Endothelial cell of umbilical vein (primary cell): ENCODE measurements at regions not wholly inside any gene's neighbourhood (a gene's known extent, or its start where the extent isn't known, plus 50 kb on each side); places are given as distances from the start of the nearest gene placed in this dataset.

Experiments
- CTCF ChIP-seq, 2 donors: IDR thresholded peaks; 1 replicate in 1 of 2; 2 replicates in 1 of 2; pipeline ENCODE4 v1.5.1; 2011; ENCODE audit warnings: low read length in 2 of 2, mild to moderate bottlenecking in 2 of 2, moderate library complexity in 2 of 2, control low read depth in 1 of 2, inconsistent platforms in 1 of 2, low read depth in 1 of 2; ENCODE audit not compliant: insufficient read depth in 1 of 2; ENCODE audit errors: extremely low read depth in 1 of 2
- EZH2 ChIP-seq: IDR thresholded peaks from 2 replicates; pipeline ENCODE4 v1.6.1; 2012; ENCODE audit warnings: borderline replicate concordance, low read depth, mild to moderate bottlenecking, moderate library complexity, low read length, inconsistent platforms; ENCODE audit not compliant: severe bottlenecking
- MYC ChIP-seq: IDR thresholded peaks from one replicate; pipeline ENCODE4 v1.6.1; 2011; ENCODE audit warnings: mild to moderate bottlenecking, low read depth, low read length
- POLR2A ChIP-seq: IDR thresholded peaks from 2 replicates; pipeline ENCODE4 v1.6.1; 2012; ENCODE audit warnings: low read depth, mild to moderate bottlenecking, control low read depth, low read length

GRCh38 chr20:16132036-16132798, 441.0 kb downstream of the KIF16B start:
- no peak for TF ChIP-seq CTCF (IDR thresholded peaks at IDR 0.05; ENCODE audit: extremely low read depth in 1 of 2, insufficient read depth in 1 of 2, low read depth in 1 of 2, low read length in 2 of 2)
- TF ChIP-seq POLR2A, result no peak
- TF ChIP-seq EZH2, result no peak
- no peak for TF ChIP-seq MYC
